GM04504 (cell line): ENCODE measurements at regions not wholly inside any gene's neighbourhood (a gene's known extent, or its start where the extent isn't known, plus 50 kb on each side); places are given as distances from the start of the nearest gene placed in this dataset.
"Not testable (repeated sequence)": the region's sequence is repeated elsewhere in the genome, so short reads cannot be mapped to it uniquely, and the experiment has no call there.

Source experiments
- DNase-seq: peaks from one replicate; pipeline ENCODE4 v3.0.0-alpha.2; 2012; ENCODE audit warnings: low read depth

- no peak for DNase-seq
Observed at GRCh38 chr14:84894254-84894653, 635.7 kb upstream of the FLRT2 start.

GRCh38 chr14:84922370-84922769 is 607.6 kb upstream of the FLRT2 start:
- DNase-seq: no peak

- DNase-seq: no peak
Observed at GRCh38 chr14:84926656-84927055, 603.3 kb upstream of the FLRT2 start.

GRCh38 chr14:84927096-84927827 is 602.7 kb upstream of the FLRT2 start:
- no peak for DNase-seq

GRCh38 chr14:84929086-84929485 is 600.9 kb upstream of the FLRT2 start:
- DNase-seq: no peak

GRCh38 chr14:84929834-84930233 is 600.1 kb upstream of the FLRT2 start:
- DNase-seq: no peak

GRCh38 chr14:84937016-84937415 is 592.9 kb upstream of the FLRT2 start:
- DNase-seq: no peak

GRCh38 chr14:84937449-84937848 is 592.5 kb upstream of the FLRT2 start:
- DNase-seq: no peak

- not testable (repeated sequence) for DNase-seq
Observed at GRCh38 chr14:84944901-84945300, 585.0 kb upstream of the FLRT2 start.

GRCh38 chr14:84959851-84960520 is 570.0 kb upstream of the FLRT2 start:
- no peak for DNase-seq

- DNase-seq: no peak
Observed at GRCh38 chr14:84961637-84962036, 568.3 kb upstream of the FLRT2 start.

- no peak for DNase-seq
Observed at GRCh38 chr14:84963518-84963917, 566.4 kb upstream of the FLRT2 start.

GRCh38 chr14:84965279-84965678 is 564.7 kb upstream of the FLRT2 start:
- no peak for DNase-seq

- no peak for DNase-seq
Observed at GRCh38 chr14:84969501-84969900, 560.4 kb upstream of the FLRT2 start.

- DNase-seq: no peak
Observed at GRCh38 chr14:84975241-84975902, 554.6 kb upstream of the FLRT2 start.

- no peak for DNase-seq
Observed at GRCh38 chr14:84976805-84977204, 553.1 kb upstream of the FLRT2 start.

- no peak for DNase-seq
Observed at GRCh38 chr14:84987042-84987441, 542.9 kb upstream of the FLRT2 start.

- no peak for DNase-seq
Observed at GRCh38 chr14:84988357-84988756, 541.6 kb upstream of the FLRT2 start.

GRCh38 chr14:84991021-84991420 is 538.9 kb upstream of the FLRT2 start:
- no peak for DNase-seq

- no peak for DNase-seq
Observed at GRCh38 chr14:84998216-84998615, 531.7 kb upstream of the FLRT2 start.

GRCh38 chr14:85002846-85003245 is 527.1 kb upstream of the FLRT2 start:
- DNase-seq: no peak

GRCh38 chr14:85003805-85004204 is 526.1 kb upstream of the FLRT2 start:
- DNase-seq: no peak

- no peak for DNase-seq
Observed at GRCh38 chr14:85009506-85009905, 520.4 kb upstream of the FLRT2 start.
